ENCODE measurements at regions not wholly inside any gene's neighbourhood (a gene's known extent, or its start where the extent isn't known, plus 50 kb on each side); places are given as distances from the start of the nearest gene placed in this dataset.
"Not testable (repeated sequence)": the region's sequence is repeated elsewhere in the genome, so short reads cannot be mapped to it uniquely, and the experiment has no call there.

DNA sequence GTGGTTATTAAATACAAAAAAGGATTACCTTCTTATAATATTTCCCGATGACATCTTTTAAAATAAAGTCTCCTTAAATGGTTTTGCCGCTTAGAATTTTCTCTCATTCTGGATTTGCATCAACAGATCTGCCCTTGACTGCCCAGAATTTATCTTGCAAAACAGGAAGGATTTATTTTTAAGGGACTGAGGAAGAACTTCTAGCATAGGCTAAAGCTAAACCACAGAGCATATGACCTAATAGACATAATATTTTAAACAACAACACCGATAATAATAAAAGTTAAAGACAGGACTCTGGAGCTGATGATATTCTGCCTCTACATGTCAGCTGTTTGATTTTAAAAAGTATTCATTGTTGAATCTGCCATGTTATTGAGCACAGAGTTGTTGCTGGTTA lies 145.3 kb upstream of the ADCY2 start:
- Histone ChIP-seq H3K4me3 (no peak overlapping the region), H3K4me1 (ENCODE audit: low read depth) (no peaks in the 10 kb centered on the region), H3K36me3 (no peaks in the 10 kb centered on the region), H3K27me3 (no peaks in the 10 kb centered on the region), H3K27ac (no peak overlapping the region), H3K9me3 (ENCODE audit: low read depth) (no peaks in the 10 kb centered on the region)
- TF ChIP-seq, protein P1, sequence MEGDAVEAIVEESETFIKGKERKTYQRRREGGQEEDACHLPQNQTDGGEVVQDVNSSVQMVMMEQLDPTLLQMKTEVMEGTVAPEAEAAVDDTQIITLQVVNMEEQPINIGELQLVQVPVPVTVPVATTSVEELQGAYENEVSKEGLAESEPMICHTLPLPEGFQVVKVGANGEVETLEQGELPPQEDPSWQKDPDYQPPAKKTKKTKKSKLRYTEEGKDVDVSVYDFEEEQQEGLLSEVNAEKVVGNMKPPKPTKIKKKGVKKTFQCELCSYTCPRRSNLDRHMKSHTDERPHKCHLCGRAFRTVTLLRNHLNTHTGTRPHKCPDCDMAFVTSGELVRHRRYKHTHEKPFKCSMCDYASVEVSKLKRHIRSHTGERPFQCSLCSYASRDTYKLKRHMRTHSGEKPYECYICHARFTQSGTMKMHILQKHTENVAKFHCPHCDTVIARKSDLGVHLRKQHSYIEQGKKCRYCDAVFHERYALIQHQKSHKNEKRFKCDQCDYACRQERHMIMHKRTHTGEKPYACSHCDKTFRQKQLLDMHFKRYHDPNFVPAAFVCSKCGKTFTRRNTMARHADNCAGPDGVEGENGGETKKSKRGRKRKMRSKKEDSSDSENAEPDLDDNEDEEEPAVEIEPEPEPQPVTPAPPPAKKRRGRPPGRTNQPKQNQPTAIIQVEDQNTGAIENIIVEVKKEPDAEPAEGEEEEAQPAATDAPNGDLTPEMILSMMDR (IDR thresholded peaks at IDR 0.05; ENCODE audit: low read depth, low read length): no peak
- no peak for DNase-seq (ENCODE audit: low read depth in 1 of 2, low spot score in 1 of 2)

- H3K4me3 ChIP-seq: no peak overlapping the region
- no peak for DNase-seq (ENCODE audit: low read depth in 1 of 2, low spot score in 1 of 2)
- no peak overlapping the region for H3K27ac ChIP-seq
- no peaks in the 10 kb centered on the region for H3K9me3 ChIP-seq (ENCODE audit: low read depth)
- no peaks in the 10 kb centered on the region for H3K4me1 ChIP-seq (ENCODE audit: low read depth)
- H3K36me3 ChIP-seq: no peaks in the 10 kb centered on the region
- TF ChIP-seq, protein P1 (IDR thresholded peaks at IDR 0.05; ENCODE audit: low read depth, low read length): no peak
- no peaks in the 10 kb centered on the region for H3K27me3 ChIP-seq
These were observed 144.8 kb upstream of the ADCY2 start for GRCh38 chr5:7251132-7251531.

- no peaks in the 10 kb centered on the region for H3K4me1 ChIP-seq (ENCODE audit: low read depth)
- DNase-seq (ENCODE audit: low read depth in 1 of 2, low spot score in 1 of 2): peak; percentile 1 to 73
- no peaks in the 10 kb centered on the region for H3K36me3 ChIP-seq
- no peaks in the 10 kb centered on the region for H3K27me3 ChIP-seq
- TF ChIP-seq, protein P1 (IDR thresholded peaks at IDR 0.05; ENCODE audit: low read depth, low read length): peak; percentile 4
- H3K9me3 ChIP-seq (ENCODE audit: low read depth): no peaks in the 10 kb centered on the region
- no peak overlapping the region for H3K4me3 ChIP-seq
- no peak overlapping the region for H3K27ac ChIP-seq
These were observed 134.9 kb upstream of the ADCY2 start for GRCh38 chr5:7261049-7261448.

DNA sequence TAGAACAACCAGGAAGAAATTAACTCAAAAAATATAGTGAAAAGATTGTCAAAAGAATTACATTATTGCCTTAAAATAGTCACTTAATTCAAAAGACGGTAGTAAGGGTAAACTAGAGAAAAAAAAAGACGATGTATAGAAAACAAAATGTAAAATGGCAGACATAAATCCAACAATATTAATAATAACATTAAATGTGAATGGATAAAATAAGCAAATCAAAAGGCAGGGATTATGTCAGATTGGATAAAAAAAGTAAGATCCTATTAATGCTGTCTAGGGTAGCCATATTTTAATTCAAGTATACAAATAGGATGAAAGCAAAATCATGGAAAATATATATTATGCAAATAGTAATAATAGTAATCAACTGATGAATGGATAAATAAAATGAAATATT lies 134.0 kb upstream of the ADCY2 start:
- Histone ChIP-seq H3K4me3 (no peak overlapping the region), H3K36me3 (no peaks in the 10 kb centered on the region), H3K27ac (no peak overlapping the region), H3K27me3 (no peaks in the 10 kb centered on the region), H3K4me1 (ENCODE audit: low read depth) (no peaks in the 10 kb centered on the region), H3K9me3 (ENCODE audit: low read depth) (no peaks in the 10 kb centered on the region)
- TF ChIP-seq, protein P1 (IDR thresholded peaks at IDR 0.05; ENCODE audit: low read depth, low read length): no peak
- DNase-seq (ENCODE audit: low read depth in 1 of 2, low spot score in 1 of 2): no peak

GRCh38 chr5:7263398-7264015 lies 132.4 kb upstream of the ADCY2 start:
- not testable (repeated sequence) for H3K4me1 ChIP-seq (ENCODE audit: low read depth); H3K4me3 ChIP-seq; H3K27me3 ChIP-seq; H3K9me3 ChIP-seq (ENCODE audit: low read depth); H3K27ac ChIP-seq; H3K36me3 ChIP-seq; DNase-seq (ENCODE audit: low read depth in 1 of 2, low spot score in 1 of 2)

DNA sequence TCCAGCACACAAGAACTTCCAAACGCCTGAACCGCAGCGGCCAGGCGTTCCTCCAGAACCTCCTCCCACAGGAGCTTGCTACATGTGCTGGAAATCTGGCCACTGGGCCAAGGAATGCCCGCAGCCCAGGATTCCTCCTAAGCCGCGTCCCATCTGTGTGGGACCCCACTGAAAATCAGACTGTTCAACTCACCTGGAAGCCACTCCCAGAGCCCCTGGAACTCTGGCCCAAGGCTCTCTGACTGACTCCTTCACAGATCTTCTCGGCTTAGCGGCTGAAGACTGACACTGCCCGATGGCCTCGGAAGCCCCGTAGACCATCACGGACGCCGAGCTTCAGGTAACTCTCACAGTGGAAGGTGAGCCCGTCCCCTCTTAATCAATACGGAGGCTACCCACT lies 130.2 kb upstream of the ADCY2 start:
- H3K4me3 ChIP-seq; DNase-seq (ENCODE audit: low read depth in 1 of 2, low spot score in 1 of 2); H3K36me3 ChIP-seq; H3K27ac ChIP-seq; H3K9me3 ChIP-seq (ENCODE audit: low read depth); H3K27me3 ChIP-seq; H3K4me1 ChIP-seq (ENCODE audit: low read depth): not testable (repeated sequence)

DNA sequence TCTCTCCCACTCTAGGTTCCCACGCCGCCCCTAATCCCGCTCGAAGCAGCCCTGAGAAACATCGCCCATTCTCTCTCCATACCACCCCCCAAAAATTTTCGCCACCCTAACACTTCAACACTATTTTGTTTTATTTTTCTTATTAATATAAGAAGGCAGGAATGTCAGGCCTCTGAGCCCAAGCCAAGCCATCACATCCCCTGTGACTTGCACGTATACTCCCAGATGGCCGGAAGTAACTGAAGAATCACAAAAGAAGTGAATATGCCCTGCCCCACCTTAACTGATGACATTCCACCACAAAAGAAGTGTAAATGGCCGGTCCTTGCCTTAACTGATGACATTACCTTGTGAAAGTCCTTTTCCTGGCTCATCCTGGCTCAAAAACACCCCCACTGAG lies 127.2 kb upstream of the ADCY2 start:
- H3K4me1 ChIP-seq (ENCODE audit: low read depth); DNase-seq (ENCODE audit: low read depth in 1 of 2, low spot score in 1 of 2); H3K9me3 ChIP-seq (ENCODE audit: low read depth); H3K4me3 ChIP-seq; H3K27ac ChIP-seq; H3K27me3 ChIP-seq; H3K36me3 ChIP-seq: not testable (repeated sequence)
